AG04450 (cell line): ENCODE measurements at regions not wholly inside any gene's neighbourhood (a gene's known extent, or its start where the extent isn't known, plus 50 kb on each side); places are given as distances from the start of the nearest gene placed in this dataset.

Experiments used
- CTCF ChIA-PET: fragments of 300-600, 350-600 bp; formaldehyde crosslinking; extraction: SDS; loops from one replicate; lab custom pipeline; 2022; ENCODE audit warnings: antibody characterized with exemption, inconsistent platforms; lab: Charles Lee
- POLR2A ChIA-PET: fragments of 350-600 bp; formaldehyde crosslinking; extraction: SDS; loops from one replicate; lab custom pipeline; 2021; ENCODE audit warnings: antibody characterized with exemption, inconsistent platforms; lab: Yijun Ruan, JAX
- DNase-seq: peaks from one replicate; pipeline ENCODE4 v3.0.0-alpha.2; 2011; ENCODE audit warnings: low read depth, low spot score
- H3K27ac ChIP-seq: one replicate; pipeline ENCODE4 v1.5.1; 2012; ENCODE audit warnings: low read depth, low read length, control low read depth
- H3K27me3 ChIP-seq: one replicate; pipeline ENCODE4 v1.6.0; 2012; ENCODE audit warnings: low read length; ENCODE audit not compliant: control insufficient read depth, insufficient read depth
- H3K4me3 ChIP-seq: 2 replicates; pipeline ENCODE4 v1.5.1; 2011; ENCODE audit warnings: mild to moderate bottlenecking, low read depth, low read length, control low read depth
- H3K9me3 ChIP-seq: 2 replicates; pipeline ENCODE4 v1.5.1; 2012; ENCODE audit warnings: low read length; ENCODE audit not compliant: control insufficient read depth, insufficient read depth
- CTCF ChIP-seq: IDR thresholded peaks from 2 replicates; pipeline ENCODE4 v1.5.1; 2011; ENCODE audit warnings: low read depth, low read length, control low read depth, inconsistent platforms

- H3K27ac ChIP-seq = no peak overlapping the region
- H3K4me3 ChIP-seq = no peak overlapping the region
- H3K27me3 ChIP-seq = no peaks in the 10 kb centered on the region
- DNase-seq = no peak
- CTCF ChIA-PET = interaction anchor here (1.4 kb wide), 1 partner anchor 15 kb away, joined by 3 read pairs; no protein-coding TSS in a partner anchor
- H3K9me3 ChIP-seq = no peaks in the 10 kb centered on the region
- TF ChIP-seq CTCF = no peak
- POLR2A ChIA-PET = no interaction called here
Observed at GRCh38 chr12:66774929-66775328, 96.1 kb upstream of the GRIP1 start.

GRCh38 chr12:66775871-66776270 is 97.0 kb upstream of the GRIP1 start:
- CTCF ChIA-PET = no interaction called here
- POLR2A ChIA-PET = no interaction called here
- Histone ChIP-seq H3K27me3 (no peaks in the 10 kb centered on the region), H3K9me3 (no peaks in the 10 kb centered on the region), H3K27ac (no peak overlapping the region), H3K4me3 (no peak overlapping the region)
- DNase-seq = no peak
- no peak for TF ChIP-seq CTCF

- POLR2A ChIA-PET = no interaction called here
- no peak for TF ChIP-seq CTCF
- Histone ChIP-seq H3K4me3 (no peak overlapping the region), H3K9me3 (no peaks in the 10 kb centered on the region), H3K27me3 (no peaks in the 10 kb centered on the region), H3K27ac (no peak overlapping the region)
- no peak for DNase-seq
- CTCF ChIA-PET = no interaction called here
Observed at GRCh38 chr12:66776974-66777373, 98.1 kb upstream of the GRIP1 start.

- H3K9me3 ChIP-seq = no peaks in the 10 kb centered on the region
- no peak for DNase-seq
- H3K4me3 ChIP-seq = no peak overlapping the region
- TF ChIP-seq CTCF = no peak
- POLR2A ChIA-PET = no interaction called here
- CTCF ChIA-PET = no interaction called here
- no peak overlapping the region for H3K27ac ChIP-seq
- no peaks in the 10 kb centered on the region for H3K27me3 ChIP-seq
Observed at GRCh38 chr12:66779466-66779865, 100.6 kb upstream of the GRIP1 start.

GRCh38 chr12:66786531-66787308 is 107.8 kb upstream of the GRIP1 start:
- POLR2A ChIA-PET = no interaction called here
- no peak for DNase-seq
- no peak overlapping the region for H3K27ac ChIP-seq
- H3K27me3 ChIP-seq = no peaks in the 10 kb centered on the region
- CTCF ChIA-PET = no interaction called here
- no peak for TF ChIP-seq CTCF
- H3K9me3 ChIP-seq = no peaks in the 10 kb centered on the region
- H3K4me3 ChIP-seq = no peak overlapping the region
